ENCODE measurements at regions not wholly inside any gene's neighbourhood (a gene's known extent, or its start where the extent isn't known, plus 50 kb on each side); places are given as distances from the start of the nearest gene placed in this dataset.

GRCh38 chr22:47433627-47434026 lies 671.2 kb downstream of the TBC1D22A start:
- TF ChIP-seq, protein P1, sequence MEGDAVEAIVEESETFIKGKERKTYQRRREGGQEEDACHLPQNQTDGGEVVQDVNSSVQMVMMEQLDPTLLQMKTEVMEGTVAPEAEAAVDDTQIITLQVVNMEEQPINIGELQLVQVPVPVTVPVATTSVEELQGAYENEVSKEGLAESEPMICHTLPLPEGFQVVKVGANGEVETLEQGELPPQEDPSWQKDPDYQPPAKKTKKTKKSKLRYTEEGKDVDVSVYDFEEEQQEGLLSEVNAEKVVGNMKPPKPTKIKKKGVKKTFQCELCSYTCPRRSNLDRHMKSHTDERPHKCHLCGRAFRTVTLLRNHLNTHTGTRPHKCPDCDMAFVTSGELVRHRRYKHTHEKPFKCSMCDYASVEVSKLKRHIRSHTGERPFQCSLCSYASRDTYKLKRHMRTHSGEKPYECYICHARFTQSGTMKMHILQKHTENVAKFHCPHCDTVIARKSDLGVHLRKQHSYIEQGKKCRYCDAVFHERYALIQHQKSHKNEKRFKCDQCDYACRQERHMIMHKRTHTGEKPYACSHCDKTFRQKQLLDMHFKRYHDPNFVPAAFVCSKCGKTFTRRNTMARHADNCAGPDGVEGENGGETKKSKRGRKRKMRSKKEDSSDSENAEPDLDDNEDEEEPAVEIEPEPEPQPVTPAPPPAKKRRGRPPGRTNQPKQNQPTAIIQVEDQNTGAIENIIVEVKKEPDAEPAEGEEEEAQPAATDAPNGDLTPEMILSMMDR (IDR thresholded peaks at IDR 0.05), result no peak
- Histone ChIP-seq H3K27ac (no peak overlapping the region), H3K36me3 (no peaks in the 10 kb centered on the region), H3K4me3 (no peak overlapping the region), H3K4me1 (no peaks in the 10 kb centered on the region), H3K9me3 (peaks cover 0 to 15% of the 10 kb centered on the region in 2 donors), H3K27me3 (no peaks in the 10 kb centered on the region)
- DNase-seq (no peak), ATAC-seq (no peak)
- intact Hi-C loops (cut with DNase I), result no loop called here

DNA sequence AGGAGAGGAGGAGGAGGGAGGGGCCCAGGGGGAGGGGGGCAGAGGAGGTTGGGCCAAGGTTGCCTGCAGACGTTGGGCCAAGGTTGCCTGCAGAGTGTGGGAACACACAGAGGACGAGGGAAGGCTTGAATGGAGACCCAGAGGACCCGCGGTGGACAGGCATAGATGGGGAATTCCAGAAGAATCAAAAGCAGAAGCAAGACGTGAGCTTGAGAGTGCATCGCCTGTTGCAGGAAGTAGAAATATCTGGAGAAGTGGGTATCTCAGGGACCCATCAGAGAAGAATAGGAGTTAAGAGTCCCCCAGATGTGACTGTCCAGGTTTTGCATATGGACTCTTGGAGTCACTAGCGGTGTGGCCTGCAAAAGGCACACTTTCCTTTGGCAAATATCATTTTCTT lies 670.2 kb downstream of the TBC1D22A start:
- DNase-seq (no peak), ATAC-seq (no peak)
- Histone ChIP-seq H3K4me3 (no peak overlapping the region), H3K4me1 (no peaks in the 10 kb centered on the region), H3K9me3 (peaks cover 0 to 13% of the 10 kb centered on the region in 2 donors), H3K27me3 (no peaks in the 10 kb centered on the region), H3K36me3 (no peaks in the 10 kb centered on the region), H3K27ac (no peak overlapping the region)
- TF ChIP-seq, protein P1 (IDR thresholded peaks at IDR 0.05), result no peak
- intact Hi-C loops (cut with DNase I), result no loop called here

GRCh38 chr22:47423861-47424820 lies 661.7 kb downstream of the TBC1D22A start:
- TF ChIP-seq, protein P1 (IDR thresholded peaks at IDR 0.05), result no peak
- Histone ChIP-seq H3K36me3 (no peaks in the 10 kb centered on the region), H3K27ac (no peak overlapping the region), H3K9me3 (peaks cover 0 to 3% of the 10 kb centered on the region in 2 donors), H3K4me1 (no peaks in the 10 kb centered on the region), H3K27me3 (peaks cover 0 to 18% of the 10 kb centered on the region in 2 donors), H3K4me3 (no peak overlapping the region)
- ATAC-seq (no peak), DNase-seq (no peak)
- intact Hi-C loops (cut with DNase I), result no loop called here

GRCh38 chr22:47423266-47423665 lies 660.8 kb downstream of the TBC1D22A start:
- ATAC-seq (no peak), DNase-seq (no peak)
- Histone ChIP-seq H3K4me1 (no peaks in the 10 kb centered on the region), H3K27ac (no peak overlapping the region), H3K27me3 (peaks cover 0 to 18% of the 10 kb centered on the region in 2 donors), H3K36me3 (no peaks in the 10 kb centered on the region), H3K9me3 (peaks cover 0 to 6% of the 10 kb centered on the region in 2 donors), H3K4me3 (no peak overlapping the region)
- TF ChIP-seq, protein P1 (IDR thresholded peaks at IDR 0.05), result no peak
- intact Hi-C loops (cut with DNase I), result no loop called here

- intact Hi-C loops (cut with DNase I), result no loop called here
- Histone ChIP-seq H3K4me1 (no peaks in the 10 kb centered on the region), H3K4me3 (no peak overlapping the region), H3K9me3 (peaks cover 0 to 4% of the 10 kb centered on the region in 2 donors), H3K36me3 (no peaks in the 10 kb centered on the region), H3K27me3 (peaks cover 0 to 18% of the 10 kb centered on the region in 2 donors), H3K27ac (no peak overlapping the region)
- DNase-seq (no peak), ATAC-seq (no peak)
- TF ChIP-seq, protein P1 (IDR thresholded peaks at IDR 0.05), result no peak
These were observed 660.3 kb downstream of the TBC1D22A start for GRCh38 chr22:47422736-47423135.

Measured in left lung (tissue), 4 donors.